PC-3 (cell line): ENCODE measurements at regions not wholly inside any gene's neighbourhood (a gene's known extent, or its start where the extent isn't known, plus 50 kb on each side); places are given as distances from the start of the nearest gene placed in this dataset.
A peak's percentile ranks its signal among the peaks of the same experiment; 100 is the strongest.

ENCODE experiments used
- ATAC-seq: fragments of 200-7000 bp; cut with Tn5 transposase; 2 replicates; pipeline ENCODE4 v1.9.1; 2020; ENCODE audit warnings: mild to moderate bottlenecking, moderate library complexity
- BruUV-seq: library from RNA; stranded (reverse); fragments of 400-500 nt; replicated peaks from 2 replicates; lab custom pipeline; 2021; lab: Mats Ljungman, UMichigan
- CTCF ChIA-PET: fragments of 300-600 bp; sonication (Branson Sonifier 250); formaldehyde crosslinking; loops from one replicate; lab custom pipeline; 2022; ENCODE audit warnings: antibody characterized with exemption; lab: Charles Lee
- POLR2A ChIA-PET: fragments of 300-600 bp; sonication (Branson Sonifier 250); formaldehyde crosslinking; loops from one replicate; lab custom pipeline; 2022; ENCODE audit warnings: antibody characterized with exemption; ENCODE audit not compliant: unreplicated experiment; lab: Charles Lee
- DNase-seq: peaks from one replicate; pipeline ENCODE4 v3.0.0-alpha.2; 2015
- H2AFZ ChIP-seq: fragments of 300-600 bp; sonication (generic); 2 replicates; pipeline ENCODE4 v1.6.0; 2016; ENCODE audit warnings: antibody characterized with exemption, low read length
- H3F3A ChIP-seq: fragments of 300-600 bp; sonication (generic); one replicate; pipeline ENCODE4 v1.6.0; 2017; ENCODE audit warnings: antibody characterized with exemption, low read length, control low read depth, mild to moderate bottlenecking; ENCODE audit not compliant: unreplicated experiment
- H3K27ac ChIP-seq: fragments of 300-600 bp; sonication (generic); 2 replicates; pipeline ENCODE4 v1.5.1; 2016; ENCODE audit warnings: mild to moderate bottlenecking, low read length
- H3K27me3 ChIP-seq: fragments of 300-600 bp; sonication (generic); 2 replicates; pipeline ENCODE4 v1.6.1; 2016; ENCODE audit warnings: low read length, mixed read lengths
- H3K36me3 ChIP-seq: fragments of 300-600 bp; sonication (generic); 2 replicates; pipeline ENCODE4 v1.6.1; 2016; ENCODE audit warnings: low read depth, mixed run types, low read length, mixed read lengths
- H3K4me1 ChIP-seq: fragments of 300-600 bp; sonication (generic); 2 replicates; pipeline ENCODE4 v1.5.1; 2016; ENCODE audit warnings: low read length; ENCODE audit not compliant: insufficient read depth
- H3K4me2 ChIP-seq: fragments of 300-600 bp; sonication (generic); 2 replicates; pipeline ENCODE4 v1.6.0; 2016; ENCODE audit warnings: low read length
- H3K4me3 ChIP-seq: fragments of 300-600 bp; sonication (generic); 2 replicates; pipeline ENCODE4 v1.5.1; 2016; ENCODE audit warnings: mild to moderate bottlenecking, low read length, mixed read lengths
- H3K79me2 ChIP-seq: fragments of 300-600 bp; sonication (generic); 2 replicates; pipeline ENCODE4 v1.6.1; 2017; ENCODE audit warnings: low read length, mixed read lengths
- H3K9ac ChIP-seq: fragments of 300-600 bp; sonication (generic); 2 replicates; pipeline ENCODE4 v1.6.0; 2016; ENCODE audit warnings: mild to moderate bottlenecking, low read length
- H3K9me2 ChIP-seq: fragments of 300-600 bp; sonication (generic); replicated peaks from 2 replicates; pipeline ENCODE4 v1.6.1; 2016; ENCODE audit warnings: mixed run types, low read length, mixed read lengths
- H3K9me3 ChIP-seq: fragments of 300-600 bp; sonication (generic); 2 replicates; pipeline ENCODE4 v1.6.1; 2016; ENCODE audit warnings: low read length, mixed read lengths
- H4K20me1 ChIP-seq: fragments of 300-600 bp; sonication (generic); 2 replicates; pipeline ENCODE4 v1.6.1; 2016; ENCODE audit warnings: low read length, mixed read lengths
- CTCF ChIP-seq: fragments of 300-600 bp; sonication (generic); conservative IDR thresholded peaks from 2 replicates; pipeline ENCODE4 v1.5.1; 2017; ENCODE audit warnings: antibody characterized with exemption, low read depth, mild to moderate bottlenecking, low read length
- EZH2 ChIP-seq: fragments of 300-600 bp; sonication (generic); IDR thresholded peaks from one replicate; pipeline ENCODE4 v1.6.1; 2017; ENCODE audit warnings: antibody characterized with exemption, mild to moderate bottlenecking, low read length; ENCODE audit not compliant: unreplicated experiment
- EZH2phosphoT487 ChIP-seq: fragments of 300-600 bp; sonication (generic); IDR thresholded peaks from 2 replicates; pipeline ENCODE4 v1.6.1; 2018; ENCODE audit warnings: mild to moderate bottlenecking, antibody characterized with exemption, low read length, borderline replicate concordance
- intact Hi-C: fragments of 100-400 bp; cut with micrococcal nuclease; formaldehyde crosslinking; loops from 2 replicates; pipeline ENCODE4 v1.9.0; 2023

- no TSS peak for BruUV-seq
- Histone ChIP-seq H3K36me3 (no peaks in the 10 kb centered on the region), H3K4me3 (no peak overlapping the region), H3K9me3 (no peaks in the 10 kb centered on the region), H4K20me1 (no peaks in the 10 kb centered on the region), H3F3A (no peaks in the 10 kb centered on the region), H3K27me3 (no peaks in the 10 kb centered on the region), H3K4me2 (peak overlapping the region; percentile 35; the same call in 1 of the 2 replicates), H3K79me2 (no peaks in the 10 kb centered on the region), H3K27ac (peak overlapping the region; percentile 40), H3K4me1 (peaks cover 11% of the 10 kb centered on the region), H3K9ac (no peak overlapping the region), H2AFZ (no peak overlapping the region), H3K9me2 (no peaks in the 10 kb centered on the region)
- DNase-seq (peak; percentile 94), ATAC-seq (peak; percentile 82)
- intact Hi-C loops, result no loop called here
- ChIA-PET POLR2A (no interaction called here), CTCF (no interaction called here)
- TF ChIP-seq CTCF (no peak), EZH2 (no peak)
These were observed 135.0 kb upstream of the MAN1A1 start for GRCh38 chr6:119484598-119484997.

- H3K4me3 ChIP-seq, result no peak overlapping the region
- no peak overlapping the region for H2AFZ ChIP-seq
- ATAC-seq (no peak), DNase-seq (peak; percentile 6)
- peaks cover 11% of the 10 kb centered on the region for H3K4me1 ChIP-seq
- no peak overlapping the region for H3K9ac ChIP-seq
- no peaks in the 10 kb centered on the region for H3K9me2 ChIP-seq
- peak overlapping the region; percentile 35; the same call in 1 of the 2 replicates for H3K4me2 ChIP-seq
- H3K9me3 ChIP-seq, result no peaks in the 10 kb centered on the region
- H3K27ac ChIP-seq, result peak overlapping the region; percentile 40
- no peaks in the 10 kb centered on the region for H3K27me3 ChIP-seq
- CTCF ChIA-PET, result no interaction called here
- no peaks in the 10 kb centered on the region for H3F3A ChIP-seq
- no peaks in the 10 kb centered on the region for H4K20me1 ChIP-seq
- POLR2A ChIA-PET, result no interaction called here
- no peaks in the 10 kb centered on the region for H3K79me2 ChIP-seq
- intact Hi-C loops, result no loop called here
- no TSS peak for BruUV-seq
- H3K36me3 ChIP-seq, result no peaks in the 10 kb centered on the region
- no peak for TF ChIP-seq CTCF
- no peak for TF ChIP-seq EZH2phosphoT487
- no peak for TF ChIP-seq EZH2
These were observed 134.3 kb upstream of the MAN1A1 start for GRCh38 chr6:119483908-119484307.

- H2AFZ ChIP-seq, result no peak overlapping the region
- H3K9me2 ChIP-seq, result no peaks in the 10 kb centered on the region
- no peaks in the 10 kb centered on the region for H3K9me3 ChIP-seq
- H3K27me3 ChIP-seq, result no peaks in the 10 kb centered on the region
- H3K4me3 ChIP-seq, result no peak overlapping the region
- no TSS peak for BruUV-seq
- no peaks in the 10 kb centered on the region for H3K79me2 ChIP-seq
- H4K20me1 ChIP-seq, result no peaks in the 10 kb centered on the region
- H3K27ac ChIP-seq, result no peak overlapping the region
- intact Hi-C loops, result no loop called here
- peaks cover 11% of the 10 kb centered on the region for H3K4me1 ChIP-seq
- no peak for ATAC-seq
- TF ChIP-seq CTCF (no peak), EZH2phosphoT487 (no peak), EZH2 (no peak)
- H3K36me3 ChIP-seq, result no peaks in the 10 kb centered on the region
- no peak for DNase-seq
- H3F3A ChIP-seq, result no peaks in the 10 kb centered on the region
- no peak overlapping the region for H3K4me2 ChIP-seq
- POLR2A ChIA-PET, result no interaction called here
- CTCF ChIA-PET, result no interaction called here
- H3K9ac ChIP-seq, result no peak overlapping the region
These were observed 133.3 kb upstream of the MAN1A1 start for GRCh38 chr6:119482850-119483285.
